GM19463 (cell line): ENCODE measurements at regions not wholly inside any gene's neighbourhood (a gene's known extent, or its start where the extent isn't known, plus 50 kb on each side); places are given as distances from the start of the nearest gene placed in this dataset.

ENCODE experiments used
- ATAC-seq: cut with Tn5 transposase; IDR thresholded peaks from one replicate; pipeline ENCODE4 v1.9.1; 2021; ENCODE audit warnings: mild to moderate bottlenecking, moderate library complexity; ENCODE audit not compliant: unreplicated experiment

DNA sequence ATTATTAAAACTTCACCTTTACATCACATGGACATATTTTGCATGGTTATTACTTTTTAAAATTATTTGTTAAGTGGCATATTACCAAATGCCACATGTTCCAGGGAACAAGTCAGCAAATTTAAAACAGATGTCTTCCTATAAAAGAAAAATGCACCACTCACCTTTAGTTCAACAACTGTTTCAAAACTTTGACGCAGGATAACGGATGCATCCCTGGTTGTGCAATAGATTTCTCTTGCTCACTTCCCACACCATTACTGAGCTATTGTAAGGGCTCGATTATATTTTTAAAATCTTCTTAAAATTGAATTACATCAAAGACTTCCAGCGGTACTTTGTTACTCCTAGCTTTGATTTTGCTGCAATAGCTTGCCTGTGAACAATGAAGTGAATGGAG lies 93.0 kb upstream of the ARHGAP24 start:
- ATAC-seq: no peak

DNA sequence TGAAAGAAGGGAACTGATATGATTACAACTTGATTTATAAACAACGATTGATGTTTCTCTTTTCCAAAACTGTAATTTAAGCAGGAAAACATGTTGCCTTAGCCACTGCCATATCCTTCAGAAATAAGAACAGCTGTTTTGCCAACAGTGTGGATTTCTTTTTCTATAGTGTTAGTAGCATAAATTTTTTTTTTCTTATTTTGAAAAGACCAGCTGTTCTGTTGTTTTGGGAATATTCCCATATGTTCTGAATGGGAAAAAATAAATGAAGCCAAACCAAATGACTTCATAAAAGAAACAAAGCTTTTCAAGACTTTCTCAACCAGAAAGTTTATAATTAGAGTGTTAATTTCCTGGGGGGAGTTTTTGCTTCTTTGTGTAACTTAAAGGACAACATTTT lies 83.9 kb upstream of the ARHGAP24 start:
- ATAC-seq: no peak

DNA sequence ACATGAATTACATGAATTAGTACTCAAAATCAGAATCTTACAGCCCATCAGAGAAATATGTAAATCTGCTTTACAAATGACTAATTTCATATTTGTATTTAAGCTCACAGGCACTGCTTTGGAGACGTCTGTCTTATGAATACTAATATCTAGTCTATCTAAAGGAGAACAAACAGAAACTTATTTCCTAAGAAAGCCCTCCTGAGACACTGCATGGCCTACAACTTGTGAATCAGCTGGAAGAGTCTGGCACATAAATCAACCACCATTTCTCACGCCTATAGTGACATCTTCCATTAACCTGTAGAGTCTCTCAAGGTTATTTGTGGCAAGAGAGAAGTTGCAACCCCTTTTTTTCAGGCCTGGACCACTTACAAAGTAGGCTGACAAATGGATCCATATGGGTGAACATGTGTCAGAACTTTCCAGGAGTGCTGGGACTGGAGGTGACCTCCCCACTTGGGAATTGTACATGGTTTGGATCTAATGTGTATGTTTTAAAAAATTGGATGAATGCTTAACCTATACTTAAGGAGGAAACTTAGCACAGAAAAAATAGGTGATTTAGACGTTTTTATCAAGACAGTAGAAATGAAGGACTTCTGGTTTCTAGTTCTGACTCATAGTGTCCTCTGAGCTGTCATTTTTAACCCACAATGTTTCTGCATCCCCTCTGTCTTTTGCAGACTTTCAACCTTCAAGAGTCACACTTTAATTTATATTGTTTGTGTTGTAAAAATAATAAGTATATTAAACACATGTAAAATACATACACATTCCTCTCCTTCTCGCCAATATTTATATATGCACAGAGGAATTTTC lies 83.2 kb upstream of the ARHGAP24 start:
- peak; percentile 78 for ATAC-seq

DNA sequence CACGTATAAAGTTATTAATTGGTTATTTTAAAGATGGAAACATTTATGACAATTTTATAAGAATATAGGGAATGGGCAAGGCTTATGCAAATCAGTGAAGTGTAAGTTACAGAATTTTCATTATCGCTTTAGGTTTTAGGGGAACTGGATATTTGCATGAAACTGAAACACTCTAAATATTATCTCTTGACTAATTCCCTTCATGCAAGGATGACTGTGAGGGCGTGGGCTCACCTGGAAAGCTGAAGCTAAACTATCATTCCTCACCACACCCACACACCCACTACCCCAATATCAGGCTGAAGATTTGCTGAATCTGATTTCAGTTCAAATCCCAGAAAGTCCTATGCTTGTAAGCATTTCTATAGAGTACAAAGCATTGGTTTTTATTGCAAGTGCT lies 81.7 kb upstream of the ARHGAP24 start:
- peak; percentile 54 for ATAC-seq

DNA sequence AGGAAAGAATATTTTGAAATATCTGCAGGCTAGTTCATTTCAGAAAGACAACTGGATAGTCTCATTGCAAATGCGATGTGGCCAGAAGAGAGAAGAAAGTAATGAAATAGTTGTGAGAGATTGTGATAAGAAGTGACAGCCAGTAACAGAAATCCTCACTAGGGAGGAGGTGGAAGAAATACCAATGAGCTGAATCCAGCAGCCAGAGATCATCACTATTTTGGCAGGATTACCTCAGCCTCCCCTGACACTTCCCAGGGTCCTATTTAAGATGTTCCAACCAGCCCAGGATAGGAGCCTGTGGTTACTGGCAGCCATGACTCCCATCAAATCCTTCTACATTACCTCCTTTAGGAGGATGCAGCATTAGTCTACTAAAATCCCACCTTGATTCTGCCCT lies 76.7 kb upstream of the ARHGAP24 start:
- ATAC-seq: no peak

DNA sequence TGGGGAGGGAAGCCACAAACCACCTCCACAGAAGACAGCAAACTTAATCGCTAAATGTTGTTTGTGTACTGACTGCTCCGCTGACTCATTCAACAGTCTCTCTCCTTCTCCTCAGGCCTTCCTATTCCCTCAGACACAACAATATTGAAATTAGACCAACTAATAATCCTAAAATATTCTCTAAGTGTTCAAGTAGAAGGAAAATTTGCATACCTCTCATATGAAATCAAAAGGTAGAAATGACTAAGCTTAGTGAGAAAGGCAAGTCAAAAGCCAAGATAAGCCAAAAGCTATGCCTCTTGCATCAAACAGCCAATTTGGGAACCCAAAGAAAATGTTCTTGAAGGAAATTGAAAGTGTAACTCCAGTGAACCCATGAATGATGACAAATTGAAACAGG lies 75.7 kb upstream of the ARHGAP24 start:
- peak; percentile 76 for ATAC-seq

DNA sequence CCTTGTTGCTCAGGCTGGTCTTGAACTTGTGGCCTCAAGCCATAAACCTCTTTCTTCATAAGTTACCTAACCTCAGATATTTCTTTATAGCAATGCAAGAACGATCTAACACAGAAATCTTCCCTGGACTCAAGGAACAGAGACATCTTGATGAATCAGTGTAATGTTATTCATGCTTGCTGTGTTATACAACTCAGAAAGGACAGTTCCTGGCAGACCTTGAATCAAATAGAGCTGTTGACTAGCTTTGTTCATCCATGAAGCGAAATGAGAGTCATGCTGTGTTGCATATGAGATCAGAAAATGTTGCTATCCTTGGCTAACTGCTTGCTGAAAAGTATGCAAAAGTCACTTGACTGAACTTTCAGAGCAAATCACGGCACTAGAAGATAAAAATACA lies 72.6 kb upstream of the ARHGAP24 start:
- ATAC-seq: no peak

DNA sequence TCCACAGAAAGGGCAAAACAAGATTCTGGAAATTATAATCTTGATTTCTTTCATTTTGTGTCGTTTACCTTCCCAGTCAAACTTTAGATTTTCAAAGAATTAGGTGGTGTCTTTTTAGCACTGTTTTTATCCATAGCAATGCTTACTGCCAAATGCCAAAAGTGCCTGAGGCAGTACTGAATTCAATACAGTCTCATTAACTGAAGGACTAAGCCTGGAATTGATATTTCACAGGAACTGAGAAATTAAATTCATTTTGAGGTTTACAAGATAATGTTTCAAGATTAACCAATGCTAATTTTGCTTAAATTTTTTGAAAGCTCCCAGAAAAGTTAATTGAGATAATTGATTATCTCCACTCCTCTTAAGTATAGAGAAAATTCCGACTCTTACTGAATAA lies 68.8 kb upstream of the ARHGAP24 start:
- ATAC-seq: no peak

DNA sequence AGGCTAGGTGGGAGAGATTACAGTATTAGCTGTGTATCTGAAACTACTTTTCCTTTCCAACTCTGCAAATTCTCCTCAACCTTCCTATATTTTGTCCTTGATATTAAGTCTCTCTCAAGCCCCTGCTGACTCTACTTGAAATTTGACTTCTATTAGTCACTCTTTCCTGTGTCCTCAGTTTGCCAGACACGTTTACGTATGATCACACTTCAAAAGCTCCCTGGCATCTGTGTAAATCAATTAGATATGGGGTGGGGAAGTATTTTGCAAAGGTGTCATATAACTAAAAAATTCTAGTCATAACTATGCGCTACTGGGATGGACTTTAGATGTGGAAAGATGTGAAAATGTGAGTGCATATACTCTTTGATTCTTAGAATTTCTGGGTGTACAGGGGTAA lies 67.4 kb upstream of the ARHGAP24 start:
- no peak for ATAC-seq

DNA sequence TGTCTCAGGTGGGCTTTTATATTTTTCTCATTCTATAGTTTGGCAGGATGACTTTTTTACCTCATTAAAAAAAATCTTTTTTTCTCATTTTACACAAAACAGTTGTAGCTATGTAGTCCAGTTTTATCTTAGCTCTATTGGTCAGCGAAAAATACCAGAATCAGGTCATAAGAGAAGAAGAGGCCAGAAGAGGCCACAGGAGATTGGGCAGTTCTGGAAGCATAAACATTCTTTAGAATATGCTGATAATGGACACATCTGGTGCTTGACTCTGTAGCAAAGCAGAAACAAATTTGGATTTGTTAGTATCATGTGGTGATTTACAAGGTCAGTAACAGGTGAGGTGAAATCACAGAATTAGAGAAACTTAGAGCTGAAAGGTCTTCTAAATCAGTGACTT lies 66.6 kb upstream of the ARHGAP24 start:
- no peak for ATAC-seq

DNA sequence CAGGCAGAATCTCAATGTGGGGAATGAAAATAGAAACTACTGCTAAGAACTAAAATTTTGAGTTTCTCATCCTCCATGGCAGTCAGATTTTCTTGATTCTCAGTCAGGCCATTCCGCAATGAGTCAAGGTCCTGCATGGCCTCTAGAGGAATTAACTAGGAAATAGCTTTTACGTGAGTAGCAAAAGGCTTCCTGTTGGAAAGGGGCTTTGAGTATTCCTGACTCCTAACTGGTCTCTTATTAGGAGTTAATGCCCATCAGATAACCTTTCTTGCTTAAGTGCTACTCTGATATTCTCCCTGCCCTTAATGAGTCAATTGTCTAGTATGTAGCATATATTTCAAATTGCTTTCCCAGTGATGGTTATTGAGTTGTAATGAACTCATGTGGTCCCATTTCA lies 65.7 kb upstream of the ARHGAP24 start:
- no peak for ATAC-seq

DNA sequence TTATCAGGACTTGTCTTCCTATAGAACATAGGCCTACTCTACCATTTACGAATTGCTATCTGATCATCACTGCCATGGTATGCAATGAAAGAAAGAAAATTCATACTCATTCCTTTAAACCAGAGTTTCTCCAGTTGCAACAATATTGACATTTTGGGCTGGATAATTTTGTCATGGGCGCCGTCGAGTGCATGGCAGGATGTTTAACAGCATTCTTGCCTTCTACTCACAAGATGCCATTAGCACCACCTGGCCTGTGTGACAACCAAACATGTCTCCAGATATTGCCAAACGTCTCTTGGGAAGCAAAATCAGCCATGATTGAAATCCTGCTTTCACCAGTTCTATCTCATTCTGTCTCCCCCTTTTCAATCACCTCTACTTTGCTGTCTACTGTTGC lies 63.6 kb upstream of the ARHGAP24 start:
- ATAC-seq: no peak

DNA sequence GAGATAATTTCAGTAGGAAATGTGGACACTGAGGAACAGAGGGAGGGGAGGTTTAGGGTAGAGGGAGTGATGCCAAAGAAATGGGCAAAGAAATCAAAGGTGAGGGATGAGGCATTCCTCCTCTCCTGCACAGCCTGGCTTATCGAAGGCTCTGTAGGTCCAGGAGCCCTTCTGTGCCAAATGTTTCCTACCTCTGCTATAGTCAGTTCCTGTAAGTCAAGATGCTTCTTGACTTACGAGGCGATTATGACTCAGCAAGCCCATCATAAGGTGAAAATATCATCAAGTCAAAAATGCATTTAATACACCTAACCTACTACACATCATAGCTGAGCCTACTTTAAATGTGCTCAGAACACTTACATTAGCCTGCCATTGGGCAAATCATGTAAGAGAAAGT lies 60.0 kb upstream of the ARHGAP24 start:
- ATAC-seq: no peak

DNA sequence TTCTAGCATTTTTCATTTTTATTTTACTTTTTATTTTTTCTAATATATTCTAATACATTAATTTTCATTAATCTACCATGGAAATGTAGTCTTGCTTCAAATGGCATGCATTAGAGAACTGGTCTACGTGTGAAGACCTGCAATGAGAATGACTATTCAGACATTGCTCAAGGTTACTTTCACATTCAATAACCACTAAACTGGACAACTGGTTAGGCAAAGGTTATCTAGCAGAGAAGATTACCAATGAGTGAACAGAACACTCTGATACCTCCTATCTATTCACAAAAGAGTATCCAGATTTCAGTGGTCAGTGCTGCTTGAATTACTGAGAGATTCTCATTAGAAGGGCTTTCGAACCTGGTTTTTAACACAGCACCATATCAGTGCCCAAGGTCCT lies 58.9 kb upstream of the ARHGAP24 start:
- ATAC-seq: no peak

DNA sequence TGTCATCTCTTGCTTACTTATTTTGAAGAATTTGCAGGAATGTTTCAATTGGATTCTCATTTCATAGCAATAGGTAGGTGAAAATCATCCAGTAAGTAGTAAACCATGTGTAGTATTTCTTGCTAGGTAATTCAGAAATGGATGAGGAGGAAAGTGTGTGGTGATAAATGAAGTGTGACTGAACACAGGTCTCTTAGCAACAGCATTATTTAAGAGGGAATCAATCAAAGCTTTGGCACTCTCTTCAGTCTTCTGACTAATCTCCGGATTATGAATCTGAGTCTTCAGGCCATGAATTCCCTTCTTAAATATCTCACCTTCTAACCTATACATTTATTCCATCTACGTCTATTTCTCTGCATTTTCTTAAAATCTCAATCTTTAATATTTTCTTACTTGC lies 55.8 kb upstream of the ARHGAP24 start:
- no peak for ATAC-seq

DNA sequence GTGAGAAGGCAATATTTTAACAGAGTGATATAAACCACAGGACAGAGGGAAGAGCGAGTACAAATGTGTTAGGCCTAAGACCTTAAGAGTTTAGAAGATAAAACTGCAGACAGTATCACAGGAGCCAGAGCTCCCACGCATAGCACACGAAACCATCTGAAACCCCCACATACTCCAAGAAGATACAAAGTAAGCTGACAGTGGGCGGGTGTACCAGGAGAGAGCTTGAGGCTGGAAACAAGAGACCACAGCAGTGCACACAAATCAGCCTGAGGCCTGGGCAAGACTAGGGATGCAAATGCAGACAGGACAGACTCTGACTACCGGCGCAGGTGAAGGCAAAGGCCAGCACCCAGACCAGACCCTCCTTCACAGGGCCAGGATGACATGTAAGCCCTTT lies 54.1 kb upstream of the ARHGAP24 start:
- peak; percentile 41 for ATAC-seq

DNA sequence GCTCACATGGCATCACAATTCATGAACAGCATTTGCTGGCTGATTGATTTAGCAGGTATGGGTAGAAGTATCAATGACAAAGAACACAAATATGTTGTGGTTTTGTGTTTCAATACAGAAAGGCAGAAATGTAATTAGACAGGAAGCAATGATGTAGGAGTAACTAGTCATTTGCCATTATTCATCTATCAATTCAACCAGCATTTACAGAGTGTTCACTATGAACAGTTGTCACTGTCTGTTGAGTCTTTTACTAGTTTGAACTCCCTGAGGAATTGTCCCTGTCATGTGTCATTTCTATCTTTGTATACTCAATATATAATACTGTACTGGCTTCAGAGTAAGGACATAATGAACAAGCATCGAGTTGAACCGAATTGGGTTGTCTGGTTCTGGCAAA lies 51.5 kb upstream of the ARHGAP24 start:
- ATAC-seq: peak; percentile 57
